ENCODE measurements at regions not wholly inside any gene's neighbourhood (a gene's known extent, or its start where the extent isn't known, plus 50 kb on each side); places are given as distances from the start of the nearest gene placed in this dataset.
A peak's percentile ranks its signal among the peaks of the same experiment; 100 is the strongest.

GRCh38 chr14:26157517-26157916, 440.3 kb downstream of the NOVA1 start:
- no peak for DNase-seq (ENCODE audit: low spot score)
- no peak overlapping the region for H3K4me3 ChIP-seq (ENCODE audit: severe bottlenecking)
- no peak overlapping the region for H3K27ac ChIP-seq (ENCODE audit: poor library complexity, severe bottlenecking)
- H3K4me1 ChIP-seq (ENCODE audit: insufficient read depth, poor library complexity, severe bottlenecking), result no peaks in the 10 kb centered on the region
- ATAC-seq (ENCODE audit: low read depth), result no peak
- no peaks in the 10 kb centered on the region for H3K9me3 ChIP-seq (ENCODE audit: severe bottlenecking)
- no peaks in the 10 kb centered on the region for H3K36me3 ChIP-seq (ENCODE audit: low read depth)
- peaks cover 6% of the 10 kb centered on the region for H3K27me3 ChIP-seq (ENCODE audit: insufficient read depth, poor library complexity, severe bottlenecking)
- TF ChIP-seq CTCF (IDR thresholded peaks at IDR 0.05; ENCODE audit: poor library complexity, severe bottlenecking), result no peak

- no peak overlapping the region for H3K27ac ChIP-seq (ENCODE audit: poor library complexity, severe bottlenecking)
- H3K4me3 ChIP-seq (ENCODE audit: severe bottlenecking), result no peak overlapping the region
- H3K36me3 ChIP-seq (ENCODE audit: low read depth), result no peaks in the 10 kb centered on the region
- DNase-seq (ENCODE audit: low spot score) (no peak), ATAC-seq (ENCODE audit: low read depth) (no peak)
- no peak for TF ChIP-seq CTCF (IDR thresholded peaks at IDR 0.05; ENCODE audit: poor library complexity, severe bottlenecking)
- H3K27me3 ChIP-seq (ENCODE audit: insufficient read depth, poor library complexity, severe bottlenecking), result no peaks in the 10 kb centered on the region
- H3K9me3 ChIP-seq (ENCODE audit: severe bottlenecking), result no peaks in the 10 kb centered on the region
- H3K4me1 ChIP-seq (ENCODE audit: insufficient read depth, poor library complexity, severe bottlenecking), result no peaks in the 10 kb centered on the region
Measured at GRCh38 chr14:26143057-26143456, 454.8 kb downstream of the NOVA1 start.

- peak; percentile 42; the same call in 1 of the 3 replicates for ATAC-seq (ENCODE audit: low read depth)
- no peaks in the 10 kb centered on the region for H3K4me1 ChIP-seq (ENCODE audit: insufficient read depth, poor library complexity, severe bottlenecking)
- no peaks in the 10 kb centered on the region for H3K27me3 ChIP-seq (ENCODE audit: insufficient read depth, poor library complexity, severe bottlenecking)
- DNase-seq (ENCODE audit: low spot score), result no peak
- H3K36me3 ChIP-seq (ENCODE audit: low read depth), result no peaks in the 10 kb centered on the region
- no peak overlapping the region for H3K27ac ChIP-seq (ENCODE audit: poor library complexity, severe bottlenecking)
- no peak overlapping the region for H3K4me3 ChIP-seq (ENCODE audit: severe bottlenecking)
- H3K9me3 ChIP-seq (ENCODE audit: severe bottlenecking), result no peaks in the 10 kb centered on the region
- TF ChIP-seq CTCF (IDR thresholded peaks at IDR 0.05; ENCODE audit: poor library complexity, severe bottlenecking), result no peak
Measured at GRCh38 chr14:26138764-26139445, 458.9 kb downstream of the NOVA1 start.

DNA sequence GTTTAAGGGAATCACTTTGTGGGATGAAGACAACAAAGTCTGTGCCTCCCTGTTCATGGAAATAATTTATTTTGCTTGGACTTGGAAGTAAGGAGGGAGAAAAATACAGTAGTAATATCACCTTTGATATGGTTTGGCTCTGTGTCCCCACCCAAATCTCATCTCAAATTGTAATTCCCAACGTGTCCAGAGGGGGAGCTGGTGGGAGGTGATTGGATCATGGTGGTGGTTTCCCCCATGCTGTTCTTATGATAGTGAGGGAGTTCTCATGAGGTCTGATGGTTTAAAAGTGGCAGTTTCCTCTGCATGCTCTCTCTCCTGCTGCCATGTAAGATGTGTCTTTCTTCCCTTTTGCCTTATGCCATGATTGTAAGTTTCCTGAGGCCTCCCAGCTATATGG, 460.7 kb downstream of the NOVA1 start:
- TF ChIP-seq CTCF (IDR thresholded peaks at IDR 0.05; ENCODE audit: poor library complexity, severe bottlenecking), result no peak
- Histone ChIP-seq H3K9me3 (ENCODE audit: severe bottlenecking) (no peaks in the 10 kb centered on the region), H3K27ac (ENCODE audit: poor library complexity, severe bottlenecking) (no peak overlapping the region), H3K4me1 (ENCODE audit: insufficient read depth, poor library complexity, severe bottlenecking) (no peaks in the 10 kb centered on the region), H3K36me3 (ENCODE audit: low read depth) (no peaks in the 10 kb centered on the region), H3K27me3 (ENCODE audit: insufficient read depth, poor library complexity, severe bottlenecking) (no peaks in the 10 kb centered on the region), H3K4me3 (ENCODE audit: severe bottlenecking) (no peak overlapping the region)
- DNase-seq (ENCODE audit: low spot score) (no peak), ATAC-seq (ENCODE audit: low read depth) (no peak)

GRCh38 chr14:26132061-26132645, 465.7 kb downstream of the NOVA1 start:
- no peaks in the 10 kb centered on the region for H3K36me3 ChIP-seq (ENCODE audit: low read depth)
- ATAC-seq (ENCODE audit: low read depth) (no peak), DNase-seq (ENCODE audit: low spot score) (no peak)
- no peaks in the 10 kb centered on the region for H3K4me1 ChIP-seq (ENCODE audit: insufficient read depth, poor library complexity, severe bottlenecking)
- TF ChIP-seq CTCF (IDR thresholded peaks at IDR 0.05; ENCODE audit: poor library complexity, severe bottlenecking), result no peak
- no peak overlapping the region for H3K4me3 ChIP-seq (ENCODE audit: severe bottlenecking)
- no peak overlapping the region for H3K27ac ChIP-seq (ENCODE audit: poor library complexity, severe bottlenecking)
- no peaks in the 10 kb centered on the region for H3K9me3 ChIP-seq (ENCODE audit: severe bottlenecking)
- H3K27me3 ChIP-seq (ENCODE audit: insufficient read depth, poor library complexity, severe bottlenecking), result no peaks in the 10 kb centered on the region
